GM06990 (cell line): ENCODE measurements at regions not wholly inside any gene's neighbourhood (a gene's known extent, or its start where the extent isn't known, plus 50 kb on each side); places are given as distances from the start of the nearest gene placed in this dataset.

Experiments
- DNase-seq: peaks from one replicate; pipeline ENCODE4 v3.0.0-alpha.2; 2011; ENCODE audit not compliant: insufficient read length; ENCODE audit errors: extremely low read depth
- H3K27me3 ChIP-seq: replicated peaks from 2 replicates; pipeline ENCODE4 v1.6.0; 2011; ENCODE audit warnings: low read length; ENCODE audit not compliant: control insufficient read depth, insufficient read depth
- H3K36me3 ChIP-seq: 2 replicates; pipeline ENCODE4 v1.5.1; 2011; ENCODE audit warnings: low read length; ENCODE audit not compliant: control insufficient read depth, insufficient read depth
- H3K4me3 ChIP-seq: replicated peaks from 2 replicates; pipeline ENCODE4 v1.5.1; 2011; ENCODE audit warnings: low read depth, mild to moderate bottlenecking, control low read depth, low read length
- TF ChIP-seq, protein P1 (sequence below): IDR thresholded peaks from 2 replicates; pipeline ENCODE4 v1.5.1; 2011; ENCODE audit warnings: low read length, control low read depth, mild to moderate bottlenecking, inconsistent platforms; ENCODE audit not compliant: insufficient read depth, poor library complexity, severe bottlenecking

DNA sequence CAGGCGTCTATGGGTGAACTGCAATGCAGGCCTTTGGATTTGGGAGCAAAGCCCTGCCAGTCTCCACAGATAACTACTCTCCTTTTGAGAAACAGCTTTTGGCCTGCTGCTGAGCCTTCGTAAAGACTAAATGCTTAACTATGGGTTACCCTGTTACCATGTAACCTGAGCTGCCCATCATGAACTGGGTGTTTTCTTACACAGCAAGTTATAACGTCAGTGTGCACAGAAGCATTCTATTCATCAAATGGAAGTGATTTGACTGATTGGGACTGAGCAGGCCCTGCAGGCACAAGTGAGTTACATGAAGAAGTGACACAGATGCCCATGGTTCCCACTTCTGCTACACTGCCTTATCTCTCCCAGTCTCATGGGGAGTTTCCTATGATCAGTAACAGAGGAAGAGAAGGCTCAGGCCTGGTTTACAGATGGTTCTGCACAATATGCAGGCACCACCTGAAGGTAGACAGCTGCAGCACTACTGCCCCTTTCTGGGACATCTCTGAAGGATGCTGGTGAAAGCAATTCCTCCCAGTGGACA is 319.1 kb downstream of the CD83 start:
- DNase-seq, result no peak
- TF ChIP-seq, protein P1, sequence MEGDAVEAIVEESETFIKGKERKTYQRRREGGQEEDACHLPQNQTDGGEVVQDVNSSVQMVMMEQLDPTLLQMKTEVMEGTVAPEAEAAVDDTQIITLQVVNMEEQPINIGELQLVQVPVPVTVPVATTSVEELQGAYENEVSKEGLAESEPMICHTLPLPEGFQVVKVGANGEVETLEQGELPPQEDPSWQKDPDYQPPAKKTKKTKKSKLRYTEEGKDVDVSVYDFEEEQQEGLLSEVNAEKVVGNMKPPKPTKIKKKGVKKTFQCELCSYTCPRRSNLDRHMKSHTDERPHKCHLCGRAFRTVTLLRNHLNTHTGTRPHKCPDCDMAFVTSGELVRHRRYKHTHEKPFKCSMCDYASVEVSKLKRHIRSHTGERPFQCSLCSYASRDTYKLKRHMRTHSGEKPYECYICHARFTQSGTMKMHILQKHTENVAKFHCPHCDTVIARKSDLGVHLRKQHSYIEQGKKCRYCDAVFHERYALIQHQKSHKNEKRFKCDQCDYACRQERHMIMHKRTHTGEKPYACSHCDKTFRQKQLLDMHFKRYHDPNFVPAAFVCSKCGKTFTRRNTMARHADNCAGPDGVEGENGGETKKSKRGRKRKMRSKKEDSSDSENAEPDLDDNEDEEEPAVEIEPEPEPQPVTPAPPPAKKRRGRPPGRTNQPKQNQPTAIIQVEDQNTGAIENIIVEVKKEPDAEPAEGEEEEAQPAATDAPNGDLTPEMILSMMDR, result no peak
- Histone ChIP-seq H3K4me3 (no peak overlapping the region), H3K36me3 (no peaks in the 10 kb centered on the region), H3K27me3 (no peaks in the 10 kb centered on the region)

DNA sequence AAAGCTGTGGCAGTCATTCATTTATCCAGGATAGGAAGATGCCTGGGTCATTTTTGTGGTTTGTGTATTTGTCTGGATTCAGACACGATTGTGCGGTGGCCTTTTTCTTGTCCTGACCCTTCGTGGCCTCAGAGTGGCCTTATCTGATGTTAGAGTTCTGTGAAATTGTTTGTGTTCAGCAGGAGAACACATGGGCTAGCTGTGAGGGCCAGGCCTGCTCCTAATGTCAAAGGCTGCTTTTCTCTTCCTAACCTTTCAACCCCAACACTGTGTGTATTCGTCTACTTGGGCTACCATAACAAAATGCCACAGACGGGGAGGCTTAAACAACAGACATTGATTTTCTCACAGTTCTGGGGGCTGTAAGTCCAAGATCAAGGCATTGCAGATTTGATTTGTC is 321.8 kb downstream of the CD83 start:
- TF ChIP-seq, protein P1, result no peak
- no peak for DNase-seq

DNA sequence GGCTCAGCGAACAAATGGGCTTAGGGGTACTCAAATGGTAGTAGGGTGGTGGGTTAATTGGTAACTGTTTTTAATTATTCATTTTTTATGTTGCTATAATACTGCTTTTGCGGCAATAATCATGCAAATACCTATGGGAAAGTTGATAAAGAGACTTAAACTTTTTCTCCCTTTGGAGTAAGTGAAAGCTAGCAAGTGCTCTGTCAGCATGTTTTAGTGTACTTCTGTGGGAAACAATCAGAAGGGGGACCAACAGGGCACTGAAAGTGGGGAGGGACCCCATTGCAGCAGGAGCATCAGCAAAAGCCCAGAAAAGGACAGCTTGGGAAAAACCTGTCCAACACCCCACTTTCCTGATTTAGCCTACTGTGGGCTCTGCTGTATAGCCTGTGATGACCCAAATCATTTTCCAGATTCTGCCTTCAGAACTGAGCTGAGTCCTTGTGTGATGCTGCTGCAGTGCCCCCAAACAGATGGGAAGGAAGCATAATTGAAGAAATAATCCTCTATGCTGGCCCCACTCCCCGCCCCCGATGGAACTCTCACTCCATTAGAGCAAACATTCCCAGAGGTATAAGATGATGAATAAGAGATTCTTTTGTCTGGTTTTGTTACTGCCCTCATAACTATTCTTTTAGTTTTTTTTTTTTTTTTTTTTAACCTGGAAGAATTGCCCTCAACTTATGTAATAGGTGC is 322.8 kb downstream of the CD83 start:
- Histone ChIP-seq H3K4me3 (no peak overlapping the region), H3K36me3 (no peaks in the 10 kb centered on the region), H3K27me3 (no peaks in the 10 kb centered on the region)
- DNase-seq, result no peak
- TF ChIP-seq, protein P1, result no peak

More for the DNA sequence above, 321.8 kb downstream of the CD83 start:
- Histone ChIP-seq H3K27me3 (no peaks in the 10 kb centered on the region), H3K36me3 (no peaks in the 10 kb centered on the region), H3K4me3 (no peak overlapping the region)

DNA sequence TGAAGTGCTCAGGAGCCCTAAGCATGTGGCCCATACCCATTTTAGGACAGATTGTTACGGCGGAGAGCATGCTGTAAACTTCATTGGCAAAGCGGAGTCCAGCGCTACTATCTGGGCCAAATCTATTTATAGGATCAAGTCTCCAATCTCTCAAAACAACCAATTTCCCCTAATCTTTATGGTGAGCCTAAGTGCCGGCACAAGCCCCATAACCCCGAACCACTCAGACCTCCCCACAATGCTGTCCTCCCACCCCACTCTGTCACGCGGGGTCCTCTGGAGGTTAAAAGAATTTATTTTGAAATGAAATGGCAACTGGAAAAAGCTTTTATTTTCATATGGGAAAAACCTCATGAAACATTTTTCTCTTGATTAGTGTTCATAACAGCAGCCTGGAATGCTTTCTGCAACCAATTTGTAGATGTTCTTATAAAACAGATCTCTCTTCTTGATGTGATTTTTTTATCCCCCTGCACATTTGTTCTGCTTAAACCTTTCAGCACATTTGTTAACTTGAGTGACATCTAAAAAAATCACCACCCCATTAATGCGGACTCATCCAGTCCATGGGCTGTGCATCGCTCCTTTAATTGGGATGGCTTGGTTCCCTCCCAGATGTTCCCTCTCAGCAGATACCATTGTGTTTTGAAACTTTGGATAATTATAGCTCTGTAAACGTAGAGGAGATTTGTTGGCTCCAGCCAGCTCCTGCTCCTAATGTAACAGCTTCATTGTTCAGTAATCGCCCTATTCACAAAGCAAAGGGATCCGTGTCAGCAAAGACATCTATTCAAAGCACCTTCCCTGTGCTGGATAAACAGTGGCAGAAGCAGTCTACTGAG is 323.6 kb downstream of the CD83 start:
- TF ChIP-seq, protein P1, result no peak
- no peak overlapping the region for H3K4me3 ChIP-seq
- H3K27me3 ChIP-seq, result no peaks in the 10 kb centered on the region
- no peak for DNase-seq
- no peaks in the 10 kb centered on the region for H3K36me3 ChIP-seq

DNA sequence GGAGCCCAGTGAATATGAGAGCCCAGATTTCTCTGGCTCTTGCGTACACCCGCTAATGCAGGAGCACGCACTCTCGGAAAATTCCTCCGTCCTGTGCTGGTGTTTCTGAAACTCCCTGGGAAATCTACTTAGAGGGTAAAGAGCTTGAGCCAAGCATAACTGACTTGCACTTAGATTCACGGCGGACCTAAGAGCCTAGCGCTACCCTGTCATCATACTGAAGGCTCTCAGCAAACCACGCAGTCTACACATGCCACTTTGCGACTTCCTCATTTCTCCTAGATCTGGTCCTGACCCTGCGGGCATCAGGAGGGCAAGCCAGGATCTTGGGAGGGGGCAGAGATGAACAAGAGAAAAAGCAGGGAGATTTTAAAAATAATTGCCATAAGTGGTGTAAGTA is 324.7 kb downstream of the CD83 start:
- TF ChIP-seq, protein P1, result no peak
- no peaks in the 10 kb centered on the region for H3K36me3 ChIP-seq
- no peak overlapping the region for H3K4me3 ChIP-seq
- DNase-seq, result no peak
- H3K27me3 ChIP-seq, result no peaks in the 10 kb centered on the region
